OCI-LY1 (cell line): ENCODE measurements at regions not wholly inside any gene's neighbourhood (a gene's known extent, or its start where the extent isn't known, plus 50 kb on each side); places are given as distances from the start of the nearest gene placed in this dataset.

ENCODE experiments used
- H2AFZ ChIP-seq: fragments of 200-600 bp; sonication (generic), shearing (Covaris generic); 2 replicates; pipeline ENCODE4 v1.6.0; 2014; ENCODE audit warnings: antibody characterized with exemption, mild to moderate bottlenecking, low read length
- H3F3A ChIP-seq: fragments of 200-600 bp; sonication (generic), shearing (Covaris generic); 2 replicates; pipeline ENCODE4 v1.6.0; 2014; ENCODE audit warnings: mild to moderate bottlenecking, antibody characterized with exemption, low read length, moderate library complexity; ENCODE audit not compliant: insufficient read depth
- H3K27ac ChIP-seq: fragments of 200-600 bp; sonication (generic); 2 replicates; pipeline ENCODE4 v1.5.1; 2014; ENCODE audit warnings: low read length, mixed run types, mild to moderate bottlenecking, low read depth; ENCODE audit not compliant: poor library complexity, severe bottlenecking
- H3K27me3 ChIP-seq: fragments of 200-600 bp; sonication (generic); 2 replicates; pipeline ENCODE4 v1.6.0; 2014; ENCODE audit warnings: antibody characterized with exemption, mild to moderate bottlenecking, low read length, moderate library complexity; ENCODE audit not compliant: insufficient read depth
- H3K36me3 ChIP-seq: fragments of 200-600 bp; sonication (generic); 2 replicates; pipeline ENCODE4 v1.6.1; 2014; ENCODE audit warnings: mild to moderate bottlenecking, antibody characterized with exemption, low read length, moderate library complexity, mixed read lengths; ENCODE audit not compliant: insufficient read depth
- H3K4me1 ChIP-seq: fragments of 200-600 bp; sonication (generic); 2 replicates; pipeline ENCODE4 v1.5.1; 2014; ENCODE audit warnings: mild to moderate bottlenecking, low read length, moderate library complexity; ENCODE audit not compliant: insufficient read depth, severe bottlenecking
- H3K4me2 ChIP-seq: fragments of 200-600 bp; sonication (generic), shearing (Covaris generic); 2 replicates; pipeline ENCODE4 v1.6.1; 2014; ENCODE audit warnings: low read length
- H3K4me3 ChIP-seq: fragments of 200-600 bp; sonication (generic); 2 replicates; pipeline ENCODE4 v1.5.1; 2014; ENCODE audit warnings: low read length, low read depth, mild to moderate bottlenecking, mixed read lengths; ENCODE audit not compliant: poor library complexity, severe bottlenecking
- H3K79me2 ChIP-seq: fragments of 200-600 bp; shearing (Covaris generic); 2 replicates; pipeline ENCODE4 v1.6.1; 2016; ENCODE audit warnings: mixed run types, low read length, mixed read lengths; ENCODE audit not compliant: insufficient read depth
- H3K9ac ChIP-seq: fragments of 200-600 bp; sonication (generic), shearing (Covaris generic); 2 replicates; pipeline ENCODE4 v1.6.1; 2014; ENCODE audit warnings: mild to moderate bottlenecking, low read length, mixed read lengths
- H3K9me2 ChIP-seq: fragments of 200-600 bp; sonication (generic), shearing (Covaris generic); 2 replicates; pipeline ENCODE4 v1.6.1; 2014; ENCODE audit warnings: low read depth, mild to moderate bottlenecking, low read length, mixed read lengths
- H3K9me3 ChIP-seq: fragments of 200-600 bp; shearing (Covaris generic); 2 replicates; pipeline ENCODE4 v1.6.1; 2014; ENCODE audit warnings: low read length, mixed read lengths
- H4K20me1 ChIP-seq: fragments of 200-600 bp; sonication (generic), shearing (Covaris generic); 2 replicates; pipeline ENCODE4 v1.6.0; 2016; ENCODE audit warnings: mild to moderate bottlenecking, low read length; ENCODE audit not compliant: insufficient read depth
- EZH2 ChIP-seq: fragments of 200-600 bp; sonication (generic), shearing (Covaris generic); IDR thresholded peaks from 2 replicates; pipeline ENCODE4 v1.8.0; 2017; ENCODE audit warnings: borderline replicate concordance, mixed run types, mild to moderate bottlenecking, antibody characterized with exemption, low read length, moderate library complexity, mixed read lengths
- TF ChIP-seq, protein P1 (sequence below): fragments of 200-600 bp; sonication (generic), shearing (Covaris generic); IDR thresholded peaks from 2 replicates; pipeline ENCODE4 v1.5.1; 2017; ENCODE audit warnings: mild to moderate bottlenecking, antibody characterized with exemption, low read length, moderate library complexity, mixed read lengths

DNA sequence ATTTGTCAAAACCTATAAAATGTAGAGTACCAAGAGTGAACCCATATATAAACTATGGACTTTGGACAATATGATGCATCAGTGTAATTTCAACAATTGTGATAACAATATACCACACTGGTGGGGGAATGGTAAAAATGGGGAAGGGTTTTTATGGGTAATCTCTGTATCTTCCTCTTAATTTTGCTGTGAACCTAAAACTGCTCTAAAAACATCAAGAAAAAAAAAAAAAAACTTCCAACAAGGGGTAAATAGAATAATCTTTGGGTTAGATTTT is 592.0 kb upstream of the ADGRB3 start:
- H3K9me3 ChIP-seq = no peaks in the 10 kb centered on the region
- H3K4me3 ChIP-seq = no peak overlapping the region
- no peak overlapping the region for H3K27ac ChIP-seq
- no peak overlapping the region for H2AFZ ChIP-seq
- peaks cover 27% of the 10 kb centered on the region for H3K4me1 ChIP-seq
- no peak overlapping the region for H3K4me2 ChIP-seq
- no peaks in the 10 kb centered on the region for H3K27me3 ChIP-seq
- no peaks in the 10 kb centered on the region for H3F3A ChIP-seq
- no peaks in the 10 kb centered on the region for H3K9me2 ChIP-seq
- TF ChIP-seq, protein P1, sequence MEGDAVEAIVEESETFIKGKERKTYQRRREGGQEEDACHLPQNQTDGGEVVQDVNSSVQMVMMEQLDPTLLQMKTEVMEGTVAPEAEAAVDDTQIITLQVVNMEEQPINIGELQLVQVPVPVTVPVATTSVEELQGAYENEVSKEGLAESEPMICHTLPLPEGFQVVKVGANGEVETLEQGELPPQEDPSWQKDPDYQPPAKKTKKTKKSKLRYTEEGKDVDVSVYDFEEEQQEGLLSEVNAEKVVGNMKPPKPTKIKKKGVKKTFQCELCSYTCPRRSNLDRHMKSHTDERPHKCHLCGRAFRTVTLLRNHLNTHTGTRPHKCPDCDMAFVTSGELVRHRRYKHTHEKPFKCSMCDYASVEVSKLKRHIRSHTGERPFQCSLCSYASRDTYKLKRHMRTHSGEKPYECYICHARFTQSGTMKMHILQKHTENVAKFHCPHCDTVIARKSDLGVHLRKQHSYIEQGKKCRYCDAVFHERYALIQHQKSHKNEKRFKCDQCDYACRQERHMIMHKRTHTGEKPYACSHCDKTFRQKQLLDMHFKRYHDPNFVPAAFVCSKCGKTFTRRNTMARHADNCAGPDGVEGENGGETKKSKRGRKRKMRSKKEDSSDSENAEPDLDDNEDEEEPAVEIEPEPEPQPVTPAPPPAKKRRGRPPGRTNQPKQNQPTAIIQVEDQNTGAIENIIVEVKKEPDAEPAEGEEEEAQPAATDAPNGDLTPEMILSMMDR = no peak
- TF ChIP-seq EZH2 = no peak
- no peaks in the 10 kb centered on the region for H4K20me1 ChIP-seq
- H3K36me3 ChIP-seq = no peaks in the 10 kb centered on the region
- H3K79me2 ChIP-seq = no peaks in the 10 kb centered on the region
- no peak overlapping the region for H3K9ac ChIP-seq

DNA sequence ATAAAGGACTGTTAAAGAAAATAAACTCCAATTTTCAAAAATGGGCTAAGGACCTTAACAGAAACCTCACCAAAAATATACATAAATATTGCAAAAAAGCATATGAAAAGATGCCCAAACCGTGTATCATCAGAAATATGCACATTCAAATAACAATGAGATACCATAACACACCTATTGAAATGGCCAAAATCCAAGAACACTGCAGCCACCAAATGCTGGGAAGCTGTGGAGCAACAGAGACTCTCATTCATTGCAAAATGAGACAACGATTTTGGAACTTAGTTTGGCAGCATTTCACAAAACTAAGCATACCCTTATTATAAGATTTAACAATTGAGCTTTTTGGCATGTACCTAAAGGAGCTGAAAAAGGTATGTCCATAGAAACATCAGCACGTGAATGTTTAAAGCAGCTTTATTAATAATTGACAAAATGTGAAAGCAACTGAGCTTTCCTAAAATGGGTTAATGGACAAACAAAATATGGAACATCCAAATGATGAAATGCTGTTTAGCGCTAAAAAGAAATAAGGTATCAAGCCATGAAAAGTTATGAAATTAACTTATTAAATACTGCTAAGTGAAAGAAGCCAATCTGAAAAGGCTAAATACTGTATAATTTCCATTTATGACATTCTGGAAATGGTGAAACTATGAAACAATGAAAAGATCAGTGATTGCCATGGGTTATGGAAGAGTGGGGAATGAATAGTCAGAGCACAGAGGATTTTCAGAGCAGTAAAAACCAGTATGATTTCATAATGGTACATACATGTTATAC is 592.6 kb upstream of the ADGRB3 start:
- Histone ChIP-seq H3K9me2 (no peaks in the 10 kb centered on the region), H4K20me1 (no peaks in the 10 kb centered on the region), H3K27ac (no peak overlapping the region), H3K27me3 (no peaks in the 10 kb centered on the region), H2AFZ (no peak overlapping the region), H3K9me3 (no peaks in the 10 kb centered on the region), H3K36me3 (no peaks in the 10 kb centered on the region), H3F3A (no peaks in the 10 kb centered on the region), H3K9ac (no peak overlapping the region), H3K4me1 (peaks cover 27% of the 10 kb centered on the region), H3K4me3 (no peak overlapping the region), H3K4me2 (no peak overlapping the region), H3K79me2 (no peaks in the 10 kb centered on the region)
- TF ChIP-seq, protein P1 = no peak

DNA sequence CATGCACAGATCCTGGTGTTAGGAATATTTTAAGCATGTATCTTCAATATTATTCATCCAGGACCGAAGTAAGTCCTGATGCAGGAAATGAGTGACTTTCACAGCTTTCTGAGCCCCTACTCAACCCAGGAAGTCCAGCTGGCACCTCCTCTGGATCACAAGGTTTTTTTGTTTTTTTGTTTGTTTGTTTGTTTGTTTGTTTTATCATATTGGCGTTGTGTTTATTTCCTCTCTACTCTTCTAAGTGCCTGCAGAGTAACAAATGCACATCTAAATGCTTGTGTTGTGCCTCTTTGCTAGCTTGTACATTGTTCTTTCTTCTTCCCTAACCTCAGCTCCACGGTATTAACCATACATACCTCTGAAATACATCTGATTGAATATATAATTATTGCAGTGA is 594.3 kb upstream of the ADGRB3 start:
- no peaks in the 10 kb centered on the region for H3K9me3 ChIP-seq
- H3K36me3 ChIP-seq = no peaks in the 10 kb centered on the region
- no peaks in the 10 kb centered on the region for H3K79me2 ChIP-seq
- H4K20me1 ChIP-seq = no peaks in the 10 kb centered on the region
- no peaks in the 10 kb centered on the region for H3K27me3 ChIP-seq
- peak overlapping the region; percentile 73 for H3K4me2 ChIP-seq
- no peak for TF ChIP-seq EZH2
- H3K4me1 ChIP-seq = peaks cover 27% of the 10 kb centered on the region
- H3K27ac ChIP-seq = peak overlapping the region; percentile 66
- no peaks in the 10 kb centered on the region for H3F3A ChIP-seq
- peak overlapping the region; percentile 50; the same call in 1 of the 2 replicates for H3K9ac ChIP-seq
- no peaks in the 10 kb centered on the region for H3K9me2 ChIP-seq
- peak overlapping the region; percentile 44 for H2AFZ ChIP-seq
- H3K4me3 ChIP-seq = peak overlapping the region; percentile 47

DNA sequence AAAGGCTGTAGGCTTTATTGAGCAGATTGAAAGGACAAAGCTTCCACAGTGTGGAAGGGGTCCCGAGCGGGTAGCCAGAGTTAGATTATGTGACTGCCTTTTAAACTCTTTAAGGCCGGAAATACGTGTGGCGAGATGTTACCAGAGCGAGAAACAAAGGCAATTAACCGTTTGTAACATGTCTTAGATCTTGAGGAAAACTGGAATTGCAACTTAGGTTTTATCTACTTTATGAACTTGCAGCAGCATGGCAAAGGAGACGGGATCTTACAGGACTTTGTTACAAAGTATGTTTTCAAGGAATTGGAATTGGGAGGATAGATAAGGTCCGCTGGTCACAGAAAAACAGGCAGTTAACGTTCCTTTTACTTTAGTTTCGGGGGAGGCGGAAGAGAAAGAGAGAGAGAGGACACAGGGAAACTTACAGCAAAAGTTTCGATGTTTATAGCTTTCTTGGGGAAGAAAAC is 594.7 kb upstream of the ADGRB3 start:
- H3K36me3 ChIP-seq = no peaks in the 10 kb centered on the region
- H3K27me3 ChIP-seq = no peaks in the 10 kb centered on the region
- peaks cover 27% of the 10 kb centered on the region for H3K4me1 ChIP-seq
- H3K79me2 ChIP-seq = no peaks in the 10 kb centered on the region
- no peaks in the 10 kb centered on the region for H3K9me3 ChIP-seq
- no peaks in the 10 kb centered on the region for H3F3A ChIP-seq
- H3K4me2 ChIP-seq = peak overlapping the region; percentile 73
- H3K27ac ChIP-seq = peak overlapping the region; percentile 66
- no peaks in the 10 kb centered on the region for H4K20me1 ChIP-seq
- H3K9me2 ChIP-seq = no peaks in the 10 kb centered on the region
- H2AFZ ChIP-seq = peak overlapping the region; percentile 44
- TF ChIP-seq EZH2 = no peak
- TF ChIP-seq, protein P1 = no peak
- H3K9ac ChIP-seq = peak overlapping the region; percentile 50
- H3K4me3 ChIP-seq = peak overlapping the region; percentile 47
